Urothelium cell line (cell line): ENCODE measurements at regions not wholly inside any gene's neighbourhood (a gene's known extent, or its start where the extent isn't known, plus 50 kb on each side); places are given as distances from the start of the nearest gene placed in this dataset.

Experiments
- DNase-seq: peaks from one replicate; pipeline ENCODE4 v3.0.0; 2011; ENCODE audit warnings: low spot score, mixed read lengths
- FAIRE-seq: peaks from 2 replicates; lab custom pipeline; 2011; peaks lifted over from hg19 to GRCh38; lab: Jason Lieb, UNC

DNA sequence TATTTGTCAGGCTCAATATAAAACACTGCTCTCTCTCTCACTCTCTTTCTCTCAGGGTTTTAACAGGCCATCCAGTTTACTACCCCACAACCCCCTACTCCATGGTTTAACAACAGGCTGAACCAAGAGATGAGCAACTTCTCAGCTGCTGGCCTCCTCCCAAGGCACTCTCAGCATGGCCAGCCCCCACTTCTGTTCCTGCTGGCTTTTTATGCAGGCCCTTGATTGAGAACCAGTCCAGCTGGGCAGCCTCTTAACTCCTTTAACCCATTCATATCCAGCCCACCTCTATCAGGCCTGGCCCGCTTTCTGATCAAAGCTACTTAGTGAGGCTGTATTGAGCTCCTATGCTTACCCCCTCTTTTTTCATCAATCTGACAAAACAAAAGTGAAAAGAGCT lies 346.8 kb upstream of the POU3F2 start:
- FAIRE-seq (no peak), DNase-seq (no peak)

DNA sequence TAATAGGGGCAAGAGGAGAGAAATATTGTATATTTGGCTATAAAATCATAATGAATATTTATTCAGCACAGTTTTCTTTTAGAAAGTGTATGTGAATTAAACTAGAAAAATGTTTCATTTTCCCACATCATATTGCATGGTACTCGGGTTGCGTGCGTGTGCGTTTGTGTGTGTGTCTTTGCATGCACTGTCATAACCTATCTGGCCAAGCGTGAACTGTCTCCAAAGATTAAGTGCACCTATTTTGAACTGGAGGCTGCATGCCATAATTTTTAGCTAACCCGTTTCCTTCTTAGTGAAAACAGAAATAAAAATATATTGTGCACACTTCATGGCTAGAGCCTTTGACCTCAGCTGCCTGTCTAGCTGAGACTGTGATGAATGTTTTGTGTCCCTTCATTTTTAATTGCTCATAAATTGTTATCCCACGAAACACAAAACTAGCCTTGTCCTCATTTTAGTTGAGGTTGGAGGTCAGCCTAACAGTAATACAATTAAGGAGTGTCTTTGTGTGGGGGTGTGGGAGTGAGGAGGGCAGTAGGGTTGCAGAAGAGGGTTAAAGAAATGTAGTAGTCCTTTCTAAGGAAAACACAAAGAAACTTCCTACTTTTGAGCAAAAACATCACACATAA lies 336.1 kb upstream of the POU3F2 start:
- FAIRE-seq (no peak), DNase-seq (no peak)

- DNase-seq: no peak
- FAIRE-seq: no peak
Observed at GRCh38 chr6:98498866-98499265, 335.5 kb upstream of the POU3F2 start.

DNA sequence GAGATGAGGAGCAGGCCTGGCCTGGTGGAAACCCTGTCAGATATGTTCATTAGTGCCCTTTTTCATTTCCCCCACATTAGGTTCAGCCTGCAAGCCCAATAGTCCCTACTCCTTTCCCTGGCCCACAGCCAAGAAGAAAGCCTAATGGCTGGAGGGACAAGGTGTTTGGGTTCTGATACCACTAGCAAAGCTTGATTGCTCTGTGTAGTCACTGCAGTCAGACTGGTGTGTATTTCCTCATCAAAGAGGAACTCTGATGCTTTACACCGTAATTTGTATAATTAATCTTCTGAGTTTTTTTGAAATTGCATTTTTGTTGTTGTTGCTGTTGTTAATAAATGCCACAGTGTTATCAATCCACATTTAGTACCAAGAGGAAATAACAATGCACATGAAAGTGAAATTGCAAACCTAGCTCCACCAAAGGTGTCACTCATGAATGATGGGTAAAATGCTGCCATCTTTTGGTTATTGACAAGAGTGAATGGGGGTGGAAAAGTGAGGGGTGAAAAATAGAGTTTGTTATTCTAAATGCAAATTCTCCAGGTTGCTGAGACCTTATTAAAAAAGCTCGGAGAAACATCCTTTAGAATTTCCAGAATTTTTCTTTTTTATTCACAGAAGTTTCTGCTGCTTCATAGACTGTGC lies 320.2 kb upstream of the POU3F2 start:
- DNase-seq (no peak), FAIRE-seq (no peak)

- DNase-seq (no peak), FAIRE-seq (no peak)
Observed at GRCh38 chr6:98514796-98515195, 319.6 kb upstream of the POU3F2 start.

- no peak for FAIRE-seq
- DNase-seq: no peak
Observed at GRCh38 chr6:98516206-98516605, 318.2 kb upstream of the POU3F2 start.

- no peak for FAIRE-seq
- DNase-seq: no peak
Observed at GRCh38 chr6:98516866-98517265, 317.5 kb upstream of the POU3F2 start.

DNA sequence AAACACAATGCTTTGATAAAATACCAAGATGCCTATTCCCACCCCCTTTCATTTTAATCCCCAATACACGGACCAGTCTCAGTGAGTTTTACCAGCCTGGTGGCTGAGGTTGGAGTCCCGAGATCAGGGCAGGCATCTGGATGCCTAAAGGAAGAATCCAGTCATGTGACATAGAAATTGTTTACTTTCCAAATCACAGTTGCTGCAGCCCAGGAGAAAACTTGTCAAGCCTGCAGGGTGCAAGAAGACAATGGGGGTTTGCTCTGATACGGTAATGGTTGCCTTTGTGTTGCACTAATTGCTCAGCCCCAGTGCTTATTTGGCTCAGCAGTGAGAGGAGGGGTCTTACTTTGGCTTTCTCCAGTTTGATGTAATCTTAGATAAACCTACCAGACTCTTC lies 308.5 kb upstream of the POU3F2 start:
- FAIRE-seq: no peak
- no peak for DNase-seq

- no peak for DNase-seq
- no peak for FAIRE-seq
Observed at GRCh38 chr6:98526465-98526864, 307.9 kb upstream of the POU3F2 start.

- FAIRE-seq (no peak), DNase-seq (no peak)
Observed at GRCh38 chr6:98529364-98529763, 305.0 kb upstream of the POU3F2 start.

DNA sequence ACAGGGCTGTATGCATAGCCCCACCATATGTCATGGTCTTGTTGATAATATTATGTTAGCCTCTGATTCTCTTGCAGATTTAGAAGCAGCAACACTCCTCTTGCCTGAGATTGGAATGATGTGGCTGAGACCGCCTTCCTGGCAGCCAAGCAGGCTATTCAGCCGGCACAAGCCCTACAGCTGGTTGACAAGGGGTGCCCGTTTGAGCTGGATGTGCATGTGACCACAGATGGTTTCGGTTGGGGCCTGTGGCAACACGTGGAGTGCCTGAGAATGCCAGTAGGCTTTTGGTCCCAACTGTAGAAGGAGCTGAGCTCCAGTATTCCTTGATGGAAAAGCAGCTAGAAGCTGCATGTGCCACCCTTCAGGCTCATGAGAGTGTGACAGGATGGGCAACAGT lies 303.6 kb upstream of the POU3F2 start:
- FAIRE-seq: no peak
- DNase-seq: no peak

DNA sequence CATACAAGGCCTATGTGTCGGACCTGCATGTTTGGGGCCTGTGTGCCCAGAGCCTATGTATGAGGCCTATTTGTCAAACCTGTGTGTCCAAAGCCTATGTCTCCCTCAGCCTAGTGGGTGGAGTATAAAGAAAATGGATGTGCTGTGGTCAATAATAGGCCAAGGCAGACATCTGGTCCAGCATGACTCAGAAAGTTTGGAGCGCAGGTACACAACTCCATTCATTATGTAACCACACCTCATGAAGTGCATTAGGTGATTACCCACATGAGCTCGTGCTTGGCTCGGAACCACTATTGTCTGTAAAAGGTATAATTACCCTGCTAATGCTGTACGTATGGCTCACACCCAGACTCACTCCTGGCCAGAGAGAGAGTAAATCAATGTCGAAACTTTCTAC lies 302.4 kb upstream of the POU3F2 start:
- DNase-seq (no peak), FAIRE-seq (no peak)

DNA sequence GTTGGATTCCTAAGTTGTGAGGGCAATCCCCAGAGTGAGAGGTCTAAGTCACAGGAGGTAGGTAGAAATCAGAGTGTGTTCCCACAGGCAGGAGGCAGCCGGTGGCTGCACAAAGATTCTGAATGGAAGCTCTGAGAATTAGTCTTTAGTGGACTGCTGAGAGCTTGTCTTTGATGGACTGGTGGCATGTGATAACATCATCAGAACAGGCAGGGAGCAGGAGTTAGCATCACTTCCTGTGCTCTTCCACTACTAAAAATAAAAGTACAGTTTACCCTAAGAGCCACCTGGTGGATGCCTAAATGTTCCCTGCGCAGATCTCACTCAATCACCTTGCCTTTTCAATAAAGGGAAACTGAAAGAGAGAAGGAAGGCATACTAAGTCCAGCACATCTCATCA lies 294.6 kb upstream of the POU3F2 start:
- peak; percentile 13 for DNase-seq

DNA sequence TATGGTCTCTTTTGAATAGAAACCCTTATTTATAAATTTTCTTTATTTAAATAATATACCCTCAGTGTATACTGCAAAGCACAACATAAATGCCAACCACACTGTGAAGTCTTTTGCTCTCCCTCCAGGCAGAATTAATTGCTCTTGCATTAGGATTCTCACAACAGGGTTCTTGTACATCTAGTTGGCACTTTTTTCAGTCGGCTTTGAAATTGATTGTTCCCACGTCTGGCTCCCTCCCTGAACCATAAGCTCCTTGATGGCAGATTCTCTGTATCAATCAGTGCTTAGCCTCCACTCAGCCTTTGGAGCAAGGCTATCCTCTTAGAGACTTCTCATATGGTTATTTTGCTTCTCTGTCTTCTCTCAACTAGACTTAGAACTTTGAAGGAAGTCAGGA lies 288.0 kb upstream of the POU3F2 start:
- FAIRE-seq: no peak
- no peak for DNase-seq

More for the DNA sequence above, 294.6 kb upstream of the POU3F2 start:
- FAIRE-seq: no peak

- DNase-seq (no peak), FAIRE-seq (no peak)
Observed at GRCh38 chr6:98547151-98547550, 287.2 kb upstream of the POU3F2 start.

DNA sequence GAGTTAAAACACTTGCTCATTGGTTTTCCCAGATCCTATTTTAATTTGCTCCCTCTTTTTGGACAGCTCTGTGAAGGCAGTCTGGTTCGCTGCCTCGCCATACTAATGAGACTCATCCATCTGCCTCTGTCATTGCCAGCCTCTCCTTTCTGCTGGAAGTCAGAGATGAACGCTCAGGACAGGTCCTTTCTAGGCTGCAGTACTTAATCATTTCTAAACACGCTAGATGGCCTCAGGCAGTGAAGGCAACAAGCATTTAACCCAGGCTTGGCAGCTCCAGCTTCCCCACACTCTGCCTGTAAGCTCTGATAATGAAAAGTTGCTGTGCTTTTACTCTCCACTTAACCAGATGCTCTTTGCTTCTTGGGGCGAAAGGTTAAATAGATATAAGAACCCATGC lies 286.7 kb upstream of the POU3F2 start:
- DNase-seq: no peak
- no peak for FAIRE-seq

- FAIRE-seq: no peak
Observed at GRCh38 chr6:98548301-98548700, 286.1 kb upstream of the POU3F2 start.

GRCh38 chr6:98560418-98560817 lies 274.0 kb upstream of the POU3F2 start:
- FAIRE-seq: no peak

More at GRCh38 chr6:98548301-98548700, 286.1 kb upstream of the POU3F2 start:
- DNase-seq: no peak

DNA sequence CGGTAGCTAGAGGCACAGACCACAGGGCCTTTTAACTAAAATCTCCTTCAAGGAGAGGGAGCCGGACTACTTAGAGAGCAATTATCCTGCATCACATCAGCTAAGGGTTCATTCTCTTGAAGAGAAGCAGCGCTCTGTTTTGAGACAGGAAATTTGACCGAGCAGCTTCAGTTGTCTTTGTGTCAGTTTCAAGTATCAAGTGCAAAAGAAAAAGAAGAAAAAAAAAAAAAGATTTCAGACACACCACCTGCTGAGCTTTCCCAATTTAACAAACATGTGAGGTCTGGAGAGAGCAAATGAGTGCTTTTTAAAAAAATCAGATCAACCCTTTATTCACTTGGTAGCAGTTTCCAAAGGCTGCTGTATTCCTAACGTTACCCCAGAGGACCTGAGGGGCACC lies 273.5 kb upstream of the POU3F2 start:
- no peak for DNase-seq
- no peak for FAIRE-seq

More at GRCh38 chr6:98560418-98560817, 274.0 kb upstream of the POU3F2 start:
- DNase-seq: no peak

- DNase-seq: no peak
- no peak for FAIRE-seq
Observed at GRCh38 chr6:98566126-98566525, 268.2 kb upstream of the POU3F2 start.

DNA sequence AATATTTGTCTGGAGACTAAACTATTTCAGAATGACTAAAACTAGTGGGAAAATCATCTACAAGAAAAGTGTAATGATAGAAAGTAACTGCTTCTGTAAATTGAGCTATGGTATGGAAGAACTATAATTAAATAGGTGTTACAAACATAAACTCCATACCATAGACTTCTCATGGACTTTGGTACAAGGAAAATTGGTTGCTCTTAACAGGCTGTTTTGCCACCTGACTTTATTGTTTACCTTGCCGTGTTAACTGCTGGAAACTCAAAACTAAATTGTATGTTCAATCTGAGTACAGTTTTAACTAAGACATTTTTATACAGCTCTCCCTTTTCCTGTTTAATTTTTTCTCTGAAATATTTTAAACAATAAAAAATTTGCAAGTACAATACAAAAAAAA lies 261.8 kb upstream of the POU3F2 start:
- FAIRE-seq: no peak
- DNase-seq: no peak

GRCh38 chr6:98574984-98575383 lies 259.4 kb upstream of the POU3F2 start:
- DNase-seq (peak; percentile 9), FAIRE-seq (no peak)

- peak; percentile 9 for DNase-seq
- FAIRE-seq: no peak
Observed at GRCh38 chr6:98576791-98577190, 257.6 kb upstream of the POU3F2 start.
